Tibial nerve (tissue), 4 donors: ENCODE measurements at regions not wholly inside any gene's neighbourhood (a gene's known extent, or its start where the extent isn't known, plus 50 kb on each side); places are given as distances from the start of the nearest gene placed in this dataset.

Experiments used
- DNase-seq, 2 donors: peaks; one replicate each; pipeline ENCODE4 v3.0.0-alpha.2; 2019; ENCODE audit warnings: low spot score in 2 of 2
- H3K27ac ChIP-seq, 4 donors: fragments of 200-600 bp; sonication (generic) in 3 of 4; one replicate each; pipeline ENCODE4 v1.5.1; 2017 to 2019; ENCODE audit warnings: mild to moderate bottlenecking in 1 of 4
- H3K27me3 ChIP-seq, 2 donors: fragments of 200-600 bp; sonication (generic) in 1 of 2; one replicate each; pipeline versions ENCODE4 v1.5.1 to v1.6.0; 2017 to 2019
- H3K36me3 ChIP-seq, 3 donors: fragments of 200-600 bp; sonication (generic); one replicate each; pipeline ENCODE4 v1.5.1; 2018 to 2019
- H3K4me1 ChIP-seq, 4 donors: fragments of 200-600 bp; sonication (generic) in 3 of 4; one replicate each; pipeline ENCODE4 v1.5.1; 2017 to 2019
- H3K4me3 ChIP-seq, 4 donors: fragments of 200-600 bp; sonication (generic) in 3 of 4; one replicate each; pipeline ENCODE4 v1.5.1; 2017 to 2019; ENCODE audit warnings: mild to moderate bottlenecking in 1 of 4, moderate library complexity in 1 of 4
- H3K9me3 ChIP-seq, 4 donors: fragments of 200-600 bp; sonication (generic) in 3 of 4; one replicate each; pipeline ENCODE4 v1.5.1; 2017 to 2019
- CTCF ChIP-seq, 5 experiments: fragments of 200-600 bp in 3 of 5; fragments of 450-650 bp in 2 of 5; sonication (generic) in 3 of 5; IDR thresholded peaks; one replicate each; pipeline ENCODE4 v1.5.1; 2016 to 2019; ENCODE audit warnings: antibody characterized with exemption in 5 of 5, mild to moderate bottlenecking in 3 of 5, moderate library complexity in 2 of 5
- EP300 ChIP-seq, 2 donors: sonication (generic); formaldehyde crosslinking; IDR thresholded peaks; one replicate each; pipeline ENCODE4 v1.6.1; 2017; ENCODE audit warnings: antibody characterized with exemption in 2 of 2, mild to moderate bottlenecking in 1 of 2
- POLR2A ChIP-seq, 2 donors: fragments of 450-650 bp; IDR thresholded peaks; one replicate each; pipeline ENCODE4 v1.6.1; 2017; ENCODE audit warnings: antibody characterized with exemption in 2 of 2, mild to moderate bottlenecking in 2 of 2, moderate library complexity in 2 of 2
- WGBS, 2 donors: methylation state at CpG; one replicate each; pipeline ENCODE4 v1.1.5; 2018; 5-methylcytosine and 5-hydroxymethylcytosine counted together

- H3K27me3 ChIP-seq: no peaks in the 10 kb centered on the region
- no peaks in the 10 kb centered on the region for H3K4me1 ChIP-seq
- 52 to 59% methylated on average over 7 of the region's 7 CpGs for WGBS, 2 donors
- TF ChIP-seq EP300 (IDR thresholded peaks at IDR 0.05): no peak
- no peak for TF ChIP-seq POLR2A (IDR thresholded peaks at IDR 0.05)
- TF ChIP-seq CTCF (IDR thresholded peaks at IDR 0.05): no peak
- H3K27ac ChIP-seq: no peak overlapping the region
- H3K9me3 ChIP-seq: no peaks in the 10 kb centered on the region
- no peaks in the 10 kb centered on the region for H3K36me3 ChIP-seq
- H3K4me3 ChIP-seq: no peak overlapping the region
- no peak for DNase-seq
Measured at GRCh38 chr11:33478111-33478573, 221.0 kb downstream of the HIPK3 start.

DNA sequence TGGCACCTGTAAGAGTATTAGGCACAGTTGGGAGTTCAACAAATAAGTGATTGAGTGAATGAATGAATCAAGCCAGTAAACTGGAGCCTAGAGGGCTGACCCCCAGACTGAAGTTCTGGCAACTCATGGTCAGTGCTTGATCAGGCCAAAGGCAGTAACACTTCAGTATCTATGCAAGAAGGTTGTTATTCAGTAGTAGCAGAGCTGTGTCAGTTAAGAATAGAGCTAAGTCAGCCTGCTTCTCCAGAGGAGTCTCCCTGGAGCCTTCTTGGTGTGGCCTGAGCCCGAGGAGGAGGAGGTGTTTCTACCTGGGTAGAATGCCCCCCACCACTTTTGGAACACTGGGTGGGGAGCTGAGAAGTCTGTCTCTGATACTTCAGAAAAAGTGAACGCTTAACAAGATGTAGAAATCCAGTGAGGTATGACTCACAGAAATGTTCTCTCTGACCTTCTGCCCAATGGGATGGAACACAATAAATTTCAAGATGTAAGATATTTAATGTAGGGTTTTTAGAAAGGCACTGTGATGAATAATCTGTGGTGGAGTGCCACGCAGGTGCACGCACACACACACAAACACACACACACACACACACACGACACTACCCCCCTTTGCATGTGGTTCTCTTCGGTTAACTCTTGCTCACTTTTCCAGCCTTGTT, 219.9 kb downstream of the HIPK3 start:
- no peak for DNase-seq
- Histone ChIP-seq H3K9me3 (no peaks in the 10 kb centered on the region), H3K4me1 (no peaks in the 10 kb centered on the region), H3K4me3 (no peak overlapping the region), H3K36me3 (no peaks in the 10 kb centered on the region), H3K27me3 (no peaks in the 10 kb centered on the region), H3K27ac (no peak overlapping the region)
- TF ChIP-seq EP300 (IDR thresholded peaks at IDR 0.05) (no peak), POLR2A (IDR thresholded peaks at IDR 0.05) (no peak), CTCF (IDR thresholded peaks at IDR 0.05) (no peak)
- WGBS, 2 donors: 86 to 92% methylated on average over 6 of the region's 6 CpGs

GRCh38 chr11:33475993-33476392, 218.8 kb downstream of the HIPK3 start:
- no peaks in the 10 kb centered on the region for H3K27me3 ChIP-seq
- no peak for TF ChIP-seq CTCF (IDR thresholded peaks at IDR 0.05)
- no peak for TF ChIP-seq POLR2A (IDR thresholded peaks at IDR 0.05)
- TF ChIP-seq EP300 (IDR thresholded peaks at IDR 0.05): no peak
- peak in 1 of 2 donors; percentile 16 for DNase-seq
- H3K4me1 ChIP-seq: no peaks in the 10 kb centered on the region
- WGBS, 2 donors: 8 to 9% methylated on average over 5 of the region's 5 CpGs
- no peaks in the 10 kb centered on the region for H3K9me3 ChIP-seq
- no peak overlapping the region for H3K27ac ChIP-seq
- H3K4me3 ChIP-seq: no peak overlapping the region
- no peaks in the 10 kb centered on the region for H3K36me3 ChIP-seq

DNA sequence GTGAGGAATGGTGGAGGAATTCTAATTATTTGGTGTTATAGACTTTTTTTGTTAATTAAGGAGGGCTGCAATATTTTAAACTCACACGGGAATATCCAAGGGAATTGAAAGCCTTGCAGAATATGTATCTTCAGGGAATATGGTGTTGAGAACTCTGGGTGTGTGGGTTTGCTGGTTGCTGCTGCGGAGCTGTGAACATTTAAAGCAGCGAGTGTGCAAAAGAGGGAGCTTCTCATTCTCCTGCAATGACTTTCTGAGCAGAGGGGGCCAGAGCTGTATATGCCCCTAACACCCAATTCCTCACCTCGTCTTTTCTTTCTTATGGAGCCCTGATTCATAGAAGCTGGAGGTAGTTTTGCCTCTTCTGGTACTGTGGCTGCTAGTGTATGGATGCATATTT, 217.7 kb downstream of the HIPK3 start:
- no peak overlapping the region for H3K27ac ChIP-seq
- no peak overlapping the region for H3K4me3 ChIP-seq
- no peaks in the 10 kb centered on the region for H3K27me3 ChIP-seq
- TF ChIP-seq EP300 (IDR thresholded peaks at IDR 0.05) (no peak), POLR2A (IDR thresholded peaks at IDR 0.05) (no peak), CTCF (IDR thresholded peaks at IDR 0.05) (no peak)
- H3K4me1 ChIP-seq: no peaks in the 10 kb centered on the region
- no peak for DNase-seq
- WGBS, 2 donors: 61 to 74% methylated on average over 4 of the region's 4 CpGs
- no peaks in the 10 kb centered on the region for H3K9me3 ChIP-seq
- H3K36me3 ChIP-seq: no peaks in the 10 kb centered on the region

- 75 to 84% methylated on average over 1 of the region's 1 CpG for whole genome bisulfite sequencing, 2 donors
Measured at GRCh38 chr11:33471541-33471940, 214.4 kb downstream of the HIPK3 start.

More at GRCh38 chr11:33471541-33471940, 214.4 kb downstream of the HIPK3 start:
- Histone ChIP-seq H3K9me3 (no peaks in the 10 kb centered on the region), H3K27ac (no peak overlapping the region), H3K4me1 (no peaks in the 10 kb centered on the region), H3K36me3 (no peaks in the 10 kb centered on the region), H3K4me3 (no peak overlapping the region), H3K27me3 (no peaks in the 10 kb centered on the region)
- no peak for TF ChIP-seq POLR2A (IDR thresholded peaks at IDR 0.05)
- TF ChIP-seq EP300 (IDR thresholded peaks at IDR 0.05): no peak
- no peak for TF ChIP-seq CTCF (IDR thresholded peaks at IDR 0.05)
- no peak for DNase-seq
